Activated CD8-positive, alpha-beta memory T cell treated with anti-CD3 and anti-CD28 coated beads for 36 hours (primary cell): ENCODE measurements at regions not wholly inside any gene's neighbourhood (a gene's known extent, or its start where the extent isn't known, plus 50 kb on each side); places are given as distances from the start of the nearest gene placed in this dataset.

Source experiments
- CTCF ChIA-PET: fragments of 350-600 bp; sonication (Branson Sonifier 250); formaldehyde crosslinking; loops from one replicate; lab custom pipeline; 2021; ENCODE audit warnings: antibody characterized with exemption; lab: Charles Lee
- POLR2A ChIA-PET: fragments of 350-600 bp; sonication (Branson Sonifier 250); formaldehyde crosslinking; loops from one replicate; lab custom pipeline; 2021; ENCODE audit warnings: antibody characterized with exemption; lab: Charles Lee

GRCh38 chr17:34874478-34874877 lies 86.8 kb downstream of the CCT6B start:
- ChIA-PET CTCF (no interaction called here), POLR2A (no interaction called here)

- POLR2A ChIA-PET, result no interaction called here
- CTCF ChIA-PET, result no interaction called here
Measured at GRCh38 chr17:34872640-34873039, 88.6 kb downstream of the CCT6B start.

GRCh38 chr17:34869641-34870040 lies 91.6 kb downstream of the CCT6B start:
- ChIA-PET POLR2A (no interaction called here), CTCF (no interaction called here)

- ChIA-PET CTCF (interaction anchor here (1.1 to 1.5 kb wide), 2 partner anchors 10 to 323 kb away, joined by 3 to 4 read pairs; no protein-coding TSS in a partner anchor), POLR2A (no interaction called here)
Measured at GRCh38 chr17:34865716-34866115, 95.5 kb downstream of the CCT6B start.

GRCh38 chr17:34862384-34862783 lies 98.9 kb downstream of the CCT6B start:
- ChIA-PET CTCF (no interaction called here), POLR2A (no interaction called here)

GRCh38 chr17:34861864-34862263 lies 99.4 kb downstream of the CCT6B start:
- CTCF ChIA-PET, result no interaction called here
- POLR2A ChIA-PET, result no interaction called here

GRCh38 chr17:34859652-34860051 lies 101.6 kb downstream of the CCT6B start:
- CTCF ChIA-PET, result no interaction called here
- POLR2A ChIA-PET, result no interaction called here

- CTCF ChIA-PET, result no interaction called here
- POLR2A ChIA-PET, result no interaction called here
Measured at GRCh38 chr17:34858591-34859565, 102.4 kb downstream of the CCT6B start.

GRCh38 chr17:34853924-34854323 lies 107.3 kb downstream of the CCT6B start:
- POLR2A ChIA-PET, result interaction anchor here (0.6 kb wide), 1 partner anchor 17 kb away, joined by 4 read pairs; no protein-coding TSS in a partner anchor
- CTCF ChIA-PET, result no interaction called here

- ChIA-PET CTCF (interaction anchor here (1.1 kb wide), 1 partner anchor 433 kb away, joined by 3 read pairs; no protein-coding TSS in a partner anchor), POLR2A (no interaction called here)
Measured at GRCh38 chr17:34852614-34853013, 108.6 kb downstream of the CCT6B start.

GRCh38 chr17:34851961-34852540 lies 109.2 kb downstream of the CCT6B start:
- ChIA-PET POLR2A (no interaction called here), CTCF (interaction anchor here (1.1 kb wide), 1 partner anchor 432 kb away, joined by 3 read pairs; no protein-coding TSS in a partner anchor)

GRCh38 chr17:34850964-34851363 lies 110.3 kb downstream of the CCT6B start:
- POLR2A ChIA-PET, result no interaction called here
- CTCF ChIA-PET, result no interaction called here

GRCh38 chr17:34850023-34850422 lies 111.2 kb downstream of the CCT6B start:
- ChIA-PET POLR2A (no interaction called here), CTCF (no interaction called here)

GRCh38 chr17:34847938-34848337 lies 113.3 kb downstream of the CCT6B start:
- ChIA-PET POLR2A (no interaction called here), CTCF (no interaction called here)

- ChIA-PET CTCF (no interaction called here), POLR2A (no interaction called here)
Measured at GRCh38 chr17:34845296-34845695, 116.0 kb downstream of the CCT6B start.

- CTCF ChIA-PET, result no interaction called here
Measured at GRCh38 chr17:34843682-34844081, 117.6 kb downstream of the CCT6B start.

GRCh38 chr17:34842235-34842634 lies 119.0 kb downstream of the CCT6B start:
- ChIA-PET CTCF (no interaction called here), POLR2A (no interaction called here)

More at GRCh38 chr17:34843682-34844081, 117.6 kb downstream of the CCT6B start:
- POLR2A ChIA-PET, result no interaction called here

GRCh38 chr17:34841467-34841866 lies 119.8 kb downstream of the CCT6B start:
- ChIA-PET POLR2A (no interaction called here), CTCF (interaction anchor here (1.1 kb wide), 1 partner anchor 204 kb away, joined by 3 read pairs; no protein-coding TSS in a partner anchor)

GRCh38 chr17:34840750-34841149 lies 120.5 kb downstream of the CCT6B start:
- ChIA-PET CTCF (interaction anchor here (1.1 kb wide), 1 partner anchor 203 kb away, joined by 3 read pairs; no protein-coding TSS in a partner anchor), POLR2A (no interaction called here)

GRCh38 chr17:34837876-34838478 lies 123.3 kb downstream of the CCT6B start:
- POLR2A ChIA-PET, result no interaction called here
- CTCF ChIA-PET, result no interaction called here
